H9 (cell line): ENCODE measurements at regions not wholly inside any gene's neighbourhood (a gene's known extent, or its start where the extent isn't known, plus 50 kb on each side); places are given as distances from the start of the nearest gene placed in this dataset.

Experiments
- DNase-seq: peaks from one replicate; pipeline ENCODE4 v3.0.0-alpha.2; 2017
- H2AFZ ChIP-seq: one replicate; pipeline ENCODE4 v1.6.1; 2013; ENCODE audit warnings: mild to moderate bottlenecking, low read length, control low read depth, moderate library complexity
- H2AK5ac ChIP-seq: 2 replicates; pipeline ENCODE4 v1.6.1; 2013; ENCODE audit warnings: low read length, control low read depth, mixed read lengths; ENCODE audit not compliant: insufficient read length
- H2BK120ac ChIP-seq: one replicate; pipeline ENCODE4 v1.6.1; 2013; ENCODE audit warnings: low read depth, mild to moderate bottlenecking, low read length, control low read depth, inconsistent platforms; ENCODE audit not compliant: poor library complexity, severe bottlenecking
- H2BK12ac ChIP-seq: 2 replicates; pipeline ENCODE4 v1.6.1; 2013; ENCODE audit warnings: low read length, control low read depth, mixed read lengths, low read depth; ENCODE audit not compliant: insufficient read length
- H2BK15ac ChIP-seq: 2 replicates; pipeline ENCODE4 v1.6.1; 2013; ENCODE audit warnings: low read depth, low read length, control low read depth
- H2BK20ac ChIP-seq: one replicate; pipeline ENCODE4 v1.6.1; 2013; ENCODE audit warnings: low read depth, mild to moderate bottlenecking, low read length, control low read depth, inconsistent platforms; ENCODE audit not compliant: poor library complexity, severe bottlenecking
- H2BK5ac ChIP-seq: 2 replicates; pipeline ENCODE4 v1.6.1; 2013; ENCODE audit warnings: low read length, control low read depth, mixed read lengths; ENCODE audit not compliant: insufficient read length
- H3K14ac ChIP-seq: 2 replicates; pipeline ENCODE4 v1.6.1; 2013; ENCODE audit warnings: low read length, control low read depth; ENCODE audit not compliant: insufficient read depth
- H3K18ac ChIP-seq: 2 replicates; pipeline ENCODE4 v1.6.1; 2013; ENCODE audit warnings: low read depth, mild to moderate bottlenecking, mixed read lengths, low read length, control low read depth; ENCODE audit not compliant: insufficient read length
- H3K23ac ChIP-seq: 2 replicates; pipeline ENCODE4 v1.6.1; 2013; ENCODE audit warnings: low read length, control low read depth, mixed read lengths, low read depth; ENCODE audit not compliant: insufficient read length
- H3K23me2 ChIP-seq: 2 replicates; pipeline ENCODE4 v1.6.1; 2013; ENCODE audit warnings: low read depth, mild to moderate bottlenecking, mixed read lengths, low read length, control low read depth; ENCODE audit not compliant: insufficient read length, poor library complexity, severe bottlenecking
- H3K27ac ChIP-seq: 2 replicates; pipeline ENCODE4 v1.5.1; 2013; ENCODE audit warnings: low read length, control low read depth, mixed read lengths, low read depth; ENCODE audit not compliant: insufficient read length
- H3K27me3 ChIP-seq: 2 replicates; pipeline ENCODE4 v1.6.1; 2013; ENCODE audit warnings: low read length, control low read depth, inconsistent platforms; ENCODE audit not compliant: insufficient read depth
- H3K4ac ChIP-seq: 2 replicates; pipeline ENCODE4 v1.6.1; 2013; ENCODE audit warnings: low read depth, mild to moderate bottlenecking, control low read depth, inconsistent platforms, low read length, moderate library complexity
- H3K4me1 ChIP-seq: 2 replicates; pipeline ENCODE4 v1.6.1; 2013; ENCODE audit warnings: low read length, control low read depth, inconsistent platforms; ENCODE audit not compliant: insufficient read depth
- H3K4me2 ChIP-seq: 2 replicates; pipeline ENCODE4 v1.6.1; 2013; ENCODE audit warnings: low read length, control low read depth, mixed read lengths; ENCODE audit not compliant: insufficient read length, insufficient read depth
- H3K56ac ChIP-seq: 2 replicates; pipeline ENCODE4 v1.6.1; 2013; ENCODE audit warnings: low read depth, mild to moderate bottlenecking, mixed read lengths, low read length, control low read depth; ENCODE audit not compliant: insufficient read length
- H3K79me1 ChIP-seq: 2 replicates; pipeline ENCODE4 v1.6.1; 2013; ENCODE audit warnings: low read depth, mild to moderate bottlenecking, moderate library complexity, low read length, control low read depth, inconsistent platforms; ENCODE audit not compliant: insufficient read depth, poor library complexity, severe bottlenecking
- H3K79me2 ChIP-seq: 2 replicates; pipeline ENCODE4 v1.6.1; 2013; ENCODE audit warnings: low read length, control low read depth, inconsistent platforms; ENCODE audit not compliant: insufficient read depth
- H3K9ac ChIP-seq: 2 replicates; pipeline ENCODE4 v1.6.1; 2013; ENCODE audit warnings: low read length, control low read depth, mixed read lengths; ENCODE audit not compliant: insufficient read length; ENCODE audit errors: extremely low read depth
- H3K9me3 ChIP-seq: one replicate; pipeline ENCODE4 v1.6.1; 2013; ENCODE audit warnings: low read depth, low read length, inconsistent platforms; ENCODE audit not compliant: control insufficient read depth
- H3T11ph ChIP-seq: one replicate; pipeline ENCODE4 v1.6.1; 2013; ENCODE audit warnings: mild to moderate bottlenecking, low read length, control low read depth, inconsistent platforms
- H4K20me1 ChIP-seq: one replicate; pipeline ENCODE4 v1.6.1; 2013; ENCODE audit not compliant: control insufficient read depth, insufficient read length, insufficient read depth
- H4K5ac ChIP-seq: 2 replicates; pipeline ENCODE4 v1.6.1; 2013; ENCODE audit warnings: low read depth, mild to moderate bottlenecking, mixed read lengths, low read length, control low read depth; ENCODE audit not compliant: insufficient read length
- H4K8ac ChIP-seq: replicated peaks from 2 replicates; pipeline ENCODE4 v1.6.1; 2013; ENCODE audit warnings: low read length, control low read depth, mixed read lengths, low read depth; ENCODE audit not compliant: insufficient read length
- H4K91ac ChIP-seq: 2 replicates; pipeline ENCODE4 v1.6.1; 2013; ENCODE audit warnings: low read depth, mild to moderate bottlenecking, moderate library complexity, mixed read lengths, low read length, control low read depth; ENCODE audit not compliant: insufficient read length
- H3K27ac Mint-ChIP-seq, 3 experiments: 2 replicates in 2 of 3; 3 replicates in 1 of 3; pipeline ENCODE4 v1.8.0; 2020 to 2021; ENCODE audit warnings: mixed read lengths in 3 of 3, mild to moderate bottlenecking in 1 of 3, moderate library complexity in 1 of 3
- H3K27me3 Mint-ChIP-seq: 2 replicates; pipeline ENCODE4 v1.8.0; 2021; ENCODE audit warnings: low read depth, mild to moderate bottlenecking, moderate library complexity, mixed read lengths
- H3K36me3 Mint-ChIP-seq, 3 experiments: 2 replicates in 2 of 3; 3 replicates in 1 of 3; pipeline ENCODE4 v1.8.0; 2020 to 2021; ENCODE audit warnings: low read depth in 3 of 3, mixed read lengths in 3 of 3; ENCODE audit not compliant: insufficient read depth in 1 of 3
- H3K4me1 Mint-ChIP-seq, 2 experiments: 2 replicates each; pipeline ENCODE4 v1.8.0; 2020; ENCODE audit warnings: mixed read lengths in 2 of 2
- H3K4me3 Mint-ChIP-seq, 2 experiments: 2 replicates in 1 of 2; 3 replicates in 1 of 2; pipeline ENCODE4 v1.8.0; 2020 to 2021; ENCODE audit warnings: mild to moderate bottlenecking in 2 of 2, mixed read lengths in 2 of 2, moderate library complexity in 1 of 2
- H3K9me3 Mint-ChIP-seq, 2 experiments: 2 replicates in 1 of 2; 3 replicates in 1 of 2; pipeline ENCODE4 v1.8.0; 2020; ENCODE audit warnings: mild to moderate bottlenecking in 2 of 2, mixed read lengths in 2 of 2, moderate library complexity in 1 of 2
- CTCF ChIP-seq: fragments of 200-600 bp; sonication (generic); conservative IDR thresholded peaks from 3 replicates; pipeline ENCODE4 v1.8.0; 2021; ENCODE audit warnings: antibody characterized with exemption, mild to moderate bottlenecking
- WGBS: extraction: QIAGEN DNeasy Blood & Tissue Kit; methylation state at CpG from one replicate; pipeline ENCODE4 v1.1.7; 2013; ENCODE audit warnings: missing lambda C conversion rate, low lambda C conversion rate, mixed read lengths; ENCODE audit not compliant: insufficient read length; ENCODE audit errors: extremely low coverage; 5-methylcytosine and 5-hydroxymethylcytosine counted together

GRCh38 chr3:5762506-5762905, 575.0 kb downstream of the EDEM1 start:
- Histone ChIP-seq H2BK12ac (no peak overlapping the region), H3K23me2 (no peaks in the 10 kb centered on the region), H3K56ac (no peak overlapping the region), H4K8ac (no peak overlapping the region), H2BK5ac (no peak overlapping the region), H3K4me2 (no peak overlapping the region), H3K4me1 (no peaks in the 10 kb centered on the region), H3K23ac (no peak overlapping the region), H2AFZ (no peak overlapping the region), H3K79me2 (no peaks in the 10 kb centered on the region), H3K9ac (no peak overlapping the region), H4K91ac (no peak overlapping the region), H3K27ac (no peak overlapping the region), H2BK20ac (no peak overlapping the region), H4K5ac (no peak overlapping the region), H3K9me3 (no peaks in the 10 kb centered on the region), H2AK5ac (no peak overlapping the region), H3K4ac (no peak overlapping the region), H3K79me1 (no peaks in the 10 kb centered on the region), H2BK15ac (no peak overlapping the region), H3T11ph (no peak overlapping the region), H2BK120ac (no peak overlapping the region), H3K18ac (no peak overlapping the region), H3K27me3 (no peaks in the 10 kb centered on the region), H3K14ac (no peak overlapping the region), H4K20me1 (no peaks in the 10 kb centered on the region)
- no peak overlapping the region for H3K27ac Mint-ChIP-seq
- no peak for DNase-seq
- no peaks in the 10 kb centered on the region for H3K4me1 Mint-ChIP-seq
- no peaks in the 10 kb centered on the region for H3K27me3 Mint-ChIP-seq
- no peaks in the 10 kb centered on the region for H3K9me3 Mint-ChIP-seq
- H3K36me3 Mint-ChIP-seq, result no peaks in the 10 kb centered on the region
- TF ChIP-seq CTCF, result no peak
- no peak overlapping the region for H3K4me3 Mint-ChIP-seq
- no CpG with 5 or more reads among the region's 3 CpGs for WGBS
